ENCODE measurements at regions not wholly inside any gene's neighbourhood (a gene's known extent, or its start where the extent isn't known, plus 50 kb on each side); places are given as distances from the start of the nearest gene placed in this dataset.
"Not testable (repeated sequence)": the region's sequence is repeated elsewhere in the genome, so short reads cannot be mapped to it uniquely, and the experiment has no call there.

- H3K36me3 Mint-ChIP-seq: no peaks in the 10 kb centered on the region
- no peak overlapping the region for H3K4me3 Mint-ChIP-seq
- peaks cover 3% of the 10 kb centered on the region for H3K9me3 Mint-ChIP-seq (ENCODE audit: low read depth)
- H3K27me3 Mint-ChIP-seq: no peaks in the 10 kb centered on the region
- H3K27ac Mint-ChIP-seq: no peak overlapping the region
- H3K4me1 Mint-ChIP-seq (ENCODE audit: low read depth): no peaks in the 10 kb centered on the region
Observed at GRCh38 chr5:33091571-33092363, 349.0 kb upstream of the TARS1 start.

GRCh38 chr5:33092719-33093118 is 348.0 kb upstream of the TARS1 start:
- Mint-ChIP-seq H3K4me1 (ENCODE audit: low read depth) (no peaks in the 10 kb centered on the region), H3K27ac (no peak overlapping the region), H3K36me3 (no peaks in the 10 kb centered on the region), H3K27me3 (no peaks in the 10 kb centered on the region), H3K9me3 (ENCODE audit: low read depth) (peaks cover 3% of the 10 kb centered on the region), H3K4me3 (no peak overlapping the region)

GRCh38 chr5:33102551-33102950 is 338.2 kb upstream of the TARS1 start:
- Mint-ChIP-seq H3K27ac (no peak overlapping the region), H3K9me3 (ENCODE audit: low read depth) (peaks cover 21% of the 10 kb centered on the region), H3K36me3 (no peaks in the 10 kb centered on the region), H3K4me3 (no peak overlapping the region), H3K27me3 (no peaks in the 10 kb centered on the region), H3K4me1 (ENCODE audit: low read depth) (no peaks in the 10 kb centered on the region)

- Mint-ChIP-seq H3K27me3 (no peaks in the 10 kb centered on the region), H3K9me3 (ENCODE audit: low read depth) (peaks cover 34% of the 10 kb centered on the region), H3K4me1 (ENCODE audit: low read depth) (no peaks in the 10 kb centered on the region), H3K4me3 (no peak overlapping the region), H3K36me3 (no peaks in the 10 kb centered on the region), H3K27ac (no peak overlapping the region)
Observed at GRCh38 chr5:33105521-33105941, 335.2 kb upstream of the TARS1 start.

GRCh38 chr5:33110496-33110895 is 330.3 kb upstream of the TARS1 start:
- H3K27me3 Mint-ChIP-seq; H3K36me3 Mint-ChIP-seq; H3K4me3 Mint-ChIP-seq; H3K4me1 Mint-ChIP-seq (ENCODE audit: low read depth); H3K27ac Mint-ChIP-seq: not testable (repeated sequence)
- peaks cover 18% of the 10 kb centered on the region for H3K9me3 Mint-ChIP-seq (ENCODE audit: low read depth)

GRCh38 chr5:33114361-33114760 is 326.4 kb upstream of the TARS1 start:
- Mint-ChIP-seq H3K27me3 (no peaks in the 10 kb centered on the region), H3K4me1 (ENCODE audit: low read depth) (no peaks in the 10 kb centered on the region), H3K9me3 (ENCODE audit: low read depth) (peaks cover 7% of the 10 kb centered on the region), H3K36me3 (no peaks in the 10 kb centered on the region), H3K4me3 (no peak overlapping the region), H3K27ac (no peak overlapping the region)

GRCh38 chr5:33115467-33115866 is 325.3 kb upstream of the TARS1 start:
- H3K9me3 Mint-ChIP-seq (ENCODE audit: low read depth): no peaks in the 10 kb centered on the region
- H3K4me3 Mint-ChIP-seq: no peak overlapping the region
- no peaks in the 10 kb centered on the region for H3K4me1 Mint-ChIP-seq (ENCODE audit: low read depth)
- H3K27me3 Mint-ChIP-seq: no peaks in the 10 kb centered on the region
- no peaks in the 10 kb centered on the region for H3K36me3 Mint-ChIP-seq
- no peak overlapping the region for H3K27ac Mint-ChIP-seq

- Mint-ChIP-seq H3K4me1 (ENCODE audit: low read depth) (no peaks in the 10 kb centered on the region), H3K4me3 (no peak overlapping the region), H3K27ac (no peak overlapping the region), H3K36me3 (no peaks in the 10 kb centered on the region), H3K9me3 (ENCODE audit: low read depth) (no peaks in the 10 kb centered on the region), H3K27me3 (no peaks in the 10 kb centered on the region)
Observed at GRCh38 chr5:33118761-33119415, 321.9 kb upstream of the TARS1 start.

GRCh38 chr5:33120671-33121070 is 320.1 kb upstream of the TARS1 start:
- Mint-ChIP-seq H3K4me1 (ENCODE audit: low read depth) (no peaks in the 10 kb centered on the region), H3K4me3 (no peak overlapping the region), H3K27ac (no peak overlapping the region), H3K27me3 (no peaks in the 10 kb centered on the region), H3K9me3 (ENCODE audit: low read depth) (no peaks in the 10 kb centered on the region), H3K36me3 (no peaks in the 10 kb centered on the region)

- Mint-ChIP-seq H3K27me3 (no peaks in the 10 kb centered on the region), H3K9me3 (ENCODE audit: low read depth) (peaks cover 16% of the 10 kb centered on the region), H3K4me1 (ENCODE audit: low read depth) (no peaks in the 10 kb centered on the region), H3K27ac (no peak overlapping the region), H3K4me3 (no peak overlapping the region), H3K36me3 (no peaks in the 10 kb centered on the region)
Observed at GRCh38 chr5:33129309-33129708, 311.5 kb upstream of the TARS1 start.

GRCh38 chr5:33136785-33137184 is 304.0 kb upstream of the TARS1 start:
- Mint-ChIP-seq H3K27ac (no peak overlapping the region), H3K4me3 (no peak overlapping the region)

GRCh38 chr5:33138145-33138544 is 302.6 kb upstream of the TARS1 start:
- H3K9me3 Mint-ChIP-seq (ENCODE audit: low read depth): peaks cover 20% of the 10 kb centered on the region
- not testable (repeated sequence) for H3K36me3 Mint-ChIP-seq; H3K27ac Mint-ChIP-seq; H3K4me1 Mint-ChIP-seq (ENCODE audit: low read depth); H3K27me3 Mint-ChIP-seq; H3K4me3 Mint-ChIP-seq

More at GRCh38 chr5:33136785-33137184, 304.0 kb upstream of the TARS1 start:
- Mint-ChIP-seq H3K9me3 (ENCODE audit: low read depth) (peaks cover 20% of the 10 kb centered on the region), H3K36me3 (no peaks in the 10 kb centered on the region), H3K27me3 (no peaks in the 10 kb centered on the region), H3K4me1 (ENCODE audit: low read depth) (no peaks in the 10 kb centered on the region)

GRCh38 chr5:33143405-33144123 is 297.2 kb upstream of the TARS1 start:
- Mint-ChIP-seq H3K36me3 (no peaks in the 10 kb centered on the region), H3K9me3 (ENCODE audit: low read depth) (peaks cover 16% of the 10 kb centered on the region), H3K4me1 (ENCODE audit: low read depth) (no peaks in the 10 kb centered on the region), H3K27me3 (no peaks in the 10 kb centered on the region), H3K27ac (no peak overlapping the region), H3K4me3 (no peak overlapping the region)

- Mint-ChIP-seq H3K27me3 (no peaks in the 10 kb centered on the region), H3K4me1 (ENCODE audit: low read depth) (no peaks in the 10 kb centered on the region), H3K27ac (no peak overlapping the region), H3K4me3 (no peak overlapping the region), H3K9me3 (ENCODE audit: low read depth) (peaks cover 11% of the 10 kb centered on the region), H3K36me3 (no peaks in the 10 kb centered on the region)
Observed at GRCh38 chr5:33146881-33147280, 293.9 kb upstream of the TARS1 start.

GRCh38 chr5:33148076-33148513 is 292.7 kb upstream of the TARS1 start:
- Mint-ChIP-seq H3K4me3 (no peak overlapping the region), H3K36me3 (no peaks in the 10 kb centered on the region), H3K27me3 (no peaks in the 10 kb centered on the region), H3K27ac (no peak overlapping the region), H3K9me3 (ENCODE audit: low read depth) (peaks cover 15% of the 10 kb centered on the region), H3K4me1 (ENCODE audit: low read depth) (no peaks in the 10 kb centered on the region)
